ENCODE measurements at regions not wholly inside any gene's neighbourhood (a gene's known extent, or its start where the extent isn't known, plus 50 kb on each side); places are given as distances from the start of the nearest gene placed in this dataset.
"Not testable (repeated sequence)": the region's sequence is repeated elsewhere in the genome, so short reads cannot be mapped to it uniquely, and the experiment has no call there.

- no peak for DNase-seq (ENCODE audit: low spot score)
Observed at GRCh38 chr1:4485878-4486277, 168.5 kb upstream of the AJAP1 start.

GRCh38 chr1:4486408-4487120 is 167.8 kb upstream of the AJAP1 start:
- DNase-seq (ENCODE audit: low spot score) = no peak

- DNase-seq (ENCODE audit: low spot score) = no peak
Observed at GRCh38 chr1:4488018-4488417, 166.4 kb upstream of the AJAP1 start.

DNA sequence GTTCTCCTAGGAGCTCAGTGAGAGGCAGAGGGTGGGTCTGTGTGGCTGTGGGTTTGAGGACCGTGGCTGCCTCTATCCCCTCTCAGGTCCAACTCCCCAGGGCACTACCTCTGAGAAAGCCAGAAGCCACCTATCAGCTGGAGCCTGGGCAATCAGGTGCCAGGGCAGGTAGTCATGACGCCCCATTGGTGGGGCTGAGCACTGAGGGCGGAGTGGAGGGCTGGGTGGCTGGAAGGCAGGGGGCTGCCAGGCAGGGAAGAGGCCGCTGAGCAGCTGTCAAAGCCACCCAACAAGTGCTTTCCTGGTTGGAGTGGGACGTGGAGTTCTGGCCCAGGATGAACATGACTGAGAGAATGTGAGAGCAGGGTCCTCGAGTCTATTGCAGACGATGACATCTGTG is 164.9 kb upstream of the AJAP1 start:
- DNase-seq (ENCODE audit: low spot score) = no peak

- not testable (repeated sequence) for DNase-seq (ENCODE audit: low spot score)
Observed at GRCh38 chr1:4489992-4490391, 164.4 kb upstream of the AJAP1 start.

DNA sequence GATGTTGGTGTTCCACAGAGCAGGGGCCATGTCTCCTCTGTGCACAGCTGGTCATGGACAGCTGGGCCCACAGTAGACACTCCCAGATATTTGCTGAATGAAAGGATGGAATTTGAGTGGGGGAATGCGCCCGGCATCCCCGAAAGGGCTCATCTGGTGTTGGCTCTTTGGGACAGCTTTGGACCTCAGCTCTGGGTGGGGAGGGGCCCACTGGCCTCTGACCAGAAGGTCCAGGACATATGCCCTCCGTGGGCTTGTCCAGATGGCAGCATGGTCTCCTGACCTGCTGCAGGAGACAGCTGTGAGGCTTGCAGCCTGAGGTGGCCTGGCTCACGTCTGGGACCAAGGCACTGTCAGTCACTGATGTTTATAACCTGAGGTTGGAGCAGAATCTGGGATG is 160.4 kb upstream of the AJAP1 start:
- no peak for DNase-seq (ENCODE audit: low spot score)

GRCh38 chr1:4494558-4494957 is 159.9 kb upstream of the AJAP1 start:
- DNase-seq (ENCODE audit: low spot score) = no peak

DNA sequence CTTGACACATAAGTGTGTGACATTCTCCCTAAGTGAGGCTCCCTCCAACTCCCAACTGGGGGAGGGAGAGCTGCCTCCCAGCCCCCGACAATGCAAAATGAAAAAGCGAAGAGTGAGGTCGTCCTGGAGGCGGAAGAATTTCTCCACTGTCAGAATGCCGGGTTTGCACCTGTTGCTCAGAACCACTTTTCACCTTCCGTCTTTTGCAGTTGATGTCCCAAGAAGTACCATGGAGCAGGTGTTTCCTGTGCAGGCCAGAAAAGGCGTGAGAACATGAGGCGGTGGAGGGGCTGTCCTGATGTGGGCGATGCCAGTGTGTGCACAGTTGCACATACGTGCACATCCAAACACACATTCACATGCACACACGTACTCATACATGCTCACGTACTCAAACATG is 158.6 kb upstream of the AJAP1 start:
- DNase-seq (ENCODE audit: low spot score) = no peak

DNA sequence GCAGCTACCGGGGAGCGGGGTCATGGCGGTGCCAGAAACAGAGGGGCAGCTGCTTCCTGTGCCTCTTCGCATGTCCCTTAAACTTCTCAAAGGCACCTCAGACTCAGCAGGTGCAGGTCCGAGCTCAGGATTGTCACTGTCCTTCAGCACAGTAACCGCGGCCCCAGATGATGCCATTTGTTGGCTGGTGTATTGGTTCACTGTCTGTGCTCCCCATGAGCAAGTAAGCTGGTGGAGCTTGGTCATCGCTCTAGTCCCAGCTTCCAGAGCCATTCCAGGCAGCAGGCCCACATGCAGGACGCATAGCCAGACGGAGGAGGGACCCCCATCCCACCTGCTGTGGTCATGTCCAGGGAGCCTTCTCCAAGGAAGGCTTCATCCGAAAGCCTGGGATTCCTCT is 154.0 kb upstream of the AJAP1 start:
- no peak for DNase-seq (ENCODE audit: low spot score)

GRCh38 chr1:4506591-4506990 is 147.8 kb upstream of the AJAP1 start:
- DNase-seq (ENCODE audit: low spot score) = no peak

DNA sequence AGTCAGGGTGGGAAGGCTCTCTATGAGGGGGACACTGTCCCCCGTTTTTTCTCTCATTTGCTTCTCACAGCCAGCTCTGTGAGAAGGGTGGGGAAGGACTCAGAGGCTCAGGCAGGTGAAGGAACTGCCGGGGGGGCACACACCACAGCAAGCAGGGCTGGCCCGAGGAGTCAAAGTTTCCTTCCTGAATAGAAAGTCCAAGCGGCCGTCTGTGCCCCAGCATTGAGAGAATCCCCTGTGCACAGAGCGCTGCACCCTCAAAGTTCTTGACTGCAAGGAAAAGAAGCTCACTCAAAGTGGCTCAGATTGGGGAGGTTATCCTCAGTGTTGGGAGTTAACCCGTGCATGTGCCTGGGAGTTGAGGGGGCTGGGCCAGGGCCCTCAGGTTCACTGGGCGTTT is 145.2 kb upstream of the AJAP1 start:
- DNase-seq (ENCODE audit: low spot score) = no peak

- DNase-seq (ENCODE audit: low spot score) = no peak
Observed at GRCh38 chr1:4510276-4510691, 144.1 kb upstream of the AJAP1 start.

DNA sequence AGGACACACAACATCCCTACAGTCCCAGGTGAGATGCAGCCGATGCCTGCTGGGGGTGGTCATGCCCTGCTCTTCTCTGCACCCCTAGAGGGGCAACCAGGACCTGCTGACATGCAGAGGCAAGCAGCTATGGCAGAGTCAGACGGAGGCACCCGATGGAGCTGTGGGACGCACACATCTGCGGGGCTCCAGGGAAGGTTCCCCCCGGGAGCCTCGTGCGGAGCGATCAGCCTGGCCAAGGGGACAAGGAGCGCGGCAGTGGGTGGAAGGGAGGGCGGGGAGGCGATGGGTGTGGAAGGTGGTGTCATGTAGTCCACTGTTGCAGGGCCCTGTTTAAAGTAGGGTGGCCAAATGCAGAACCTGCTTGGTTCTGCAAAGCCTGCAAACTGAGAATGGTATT is 143.0 kb upstream of the AJAP1 start:
- no peak for DNase-seq (ENCODE audit: low spot score)

- no peak for DNase-seq (ENCODE audit: low spot score)
Observed at GRCh38 chr1:4512636-4513035, 141.8 kb upstream of the AJAP1 start.

- DNase-seq (ENCODE audit: low spot score) = no peak
Observed at GRCh38 chr1:4513685-4514084, 140.7 kb upstream of the AJAP1 start.

GRCh38 chr1:4515727-4516289 is 138.6 kb upstream of the AJAP1 start:
- DNase-seq (ENCODE audit: low spot score) = no peak

GRCh38 chr1:4516596-4516995 is 137.8 kb upstream of the AJAP1 start:
- no peak for DNase-seq (ENCODE audit: low spot score)

GRCh38 chr1:4517186-4517954 is 137.0 kb upstream of the AJAP1 start:
- no peak for DNase-seq (ENCODE audit: low spot score)

DNA sequence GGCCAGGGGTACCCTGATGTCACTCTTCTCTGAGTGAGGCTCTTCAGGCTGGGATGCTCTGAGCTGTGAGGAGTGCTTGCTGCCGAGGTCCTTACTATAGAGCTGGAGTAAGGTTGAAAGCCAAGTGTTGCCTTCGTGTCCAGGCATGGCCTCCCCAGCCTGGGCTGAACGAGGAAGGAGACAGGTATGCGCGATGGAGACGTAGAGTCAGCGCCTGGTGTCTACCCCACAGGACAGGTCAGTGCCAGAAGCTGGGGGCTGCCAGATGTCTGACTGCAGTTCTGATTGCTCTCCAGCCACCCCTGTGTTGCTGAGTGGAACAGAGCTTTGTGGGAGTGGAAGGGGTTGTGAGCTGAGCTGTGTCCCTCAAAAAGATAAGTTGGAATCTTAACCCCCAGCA is 135.8 kb upstream of the AJAP1 start:
- DNase-seq (ENCODE audit: low spot score) = no peak

DNA sequence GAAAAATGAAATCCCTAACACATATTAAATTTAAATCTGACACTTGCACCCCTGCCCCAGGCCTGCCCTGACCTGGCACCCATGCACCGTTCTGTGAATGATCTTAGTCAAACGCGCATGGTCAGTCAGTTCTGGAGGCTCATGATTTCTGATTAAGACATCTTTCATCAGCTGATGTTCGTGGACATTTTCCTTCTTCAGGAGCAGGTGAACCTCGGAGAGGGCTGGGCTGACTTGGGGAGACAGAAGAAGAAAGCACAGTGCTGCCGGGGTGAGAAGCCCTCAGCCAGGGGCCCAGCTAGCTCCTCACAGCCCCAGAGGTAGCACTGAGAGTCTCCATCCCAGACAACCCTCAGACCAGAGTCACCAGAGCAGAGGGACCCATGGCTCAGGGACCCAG is 134.5 kb upstream of the AJAP1 start:
- DNase-seq (ENCODE audit: low spot score) = no peak

DNA sequence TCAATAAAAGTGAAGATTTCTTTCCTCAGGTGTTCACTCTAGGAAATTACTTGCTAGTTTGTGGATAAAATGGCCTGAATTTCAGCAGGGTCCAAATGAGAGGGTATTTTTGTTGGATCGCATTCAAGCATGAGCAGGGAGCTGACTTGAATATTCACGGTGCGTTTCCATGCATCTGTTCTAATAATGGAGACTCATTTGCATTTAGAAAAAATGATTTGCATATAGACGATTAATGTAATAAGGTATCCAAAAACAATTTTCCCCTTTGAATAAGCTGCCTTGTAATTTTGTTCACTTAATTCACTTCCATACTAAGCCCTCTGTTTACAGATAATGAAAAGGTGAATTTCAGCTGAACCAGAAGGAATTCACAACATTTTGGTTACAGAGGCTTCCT is 130.9 kb upstream of the AJAP1 start:
- no peak for DNase-seq (ENCODE audit: low spot score)

- no peak for DNase-seq (ENCODE audit: low spot score)
Observed at GRCh38 chr1:4526747-4527146, 127.7 kb upstream of the AJAP1 start.

DNA sequence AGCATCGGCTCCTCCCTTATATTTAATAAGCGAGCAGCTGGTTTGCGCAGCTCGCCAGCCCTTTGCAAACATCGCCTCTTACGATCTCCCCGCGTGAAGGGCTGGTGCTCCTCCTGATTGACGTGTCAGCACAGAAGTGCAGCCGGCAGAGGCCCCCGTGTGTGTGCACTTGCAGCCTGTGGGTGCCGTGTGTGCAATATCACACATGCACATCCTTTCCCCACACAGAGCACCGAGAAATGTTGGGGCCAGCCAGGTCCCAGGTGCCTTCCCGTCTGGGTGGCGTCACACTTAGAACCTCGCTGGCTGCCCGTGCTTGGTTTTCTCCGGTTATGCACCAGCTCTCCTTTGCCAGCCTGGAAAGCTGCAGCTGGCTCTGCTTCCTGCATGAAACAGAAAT is 126.6 kb upstream of the AJAP1 start:
- no peak for DNase-seq (ENCODE audit: low spot score)

DNA sequence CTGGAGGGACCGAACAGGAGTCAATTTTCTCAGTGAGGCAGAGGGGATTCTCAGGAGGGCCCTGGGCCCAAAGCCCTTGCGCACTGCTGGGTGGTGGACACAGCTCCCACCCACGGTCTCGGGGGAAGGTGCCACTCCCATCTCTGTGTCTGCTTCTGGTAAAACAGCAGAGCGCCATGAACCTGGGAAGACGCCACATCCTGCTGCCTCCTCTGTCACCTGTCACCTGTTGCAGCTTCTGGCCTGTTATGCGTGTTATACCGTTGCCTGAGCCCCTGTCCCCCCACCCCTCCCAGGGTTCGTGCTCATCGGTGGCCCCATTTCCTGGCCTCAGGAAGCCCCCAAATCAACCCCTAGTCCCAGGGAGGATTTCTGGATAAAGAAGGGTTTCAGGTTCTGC is 125.8 kb upstream of the AJAP1 start:
- no peak for DNase-seq (ENCODE audit: low spot score)
